Duodenal mucosa (tissue), 2 donors: ENCODE measurements at regions not wholly inside any gene's neighbourhood (a gene's known extent, or its start where the extent isn't known, plus 50 kb on each side); places are given as distances from the start of the nearest gene placed in this dataset.

Experiments
- H3K27ac ChIP-seq: one replicate; pipeline ENCODE4 v1.7.0; 2013; ENCODE audit warnings: low read depth, low read length
- H3K27me3 ChIP-seq, 2 donors: one replicate each; pipeline ENCODE4 v1.7.0; 2013; ENCODE audit warnings: low read length in 2 of 2, control low read depth in 1 of 2; ENCODE audit not compliant: insufficient read depth in 2 of 2, control insufficient read depth in 1 of 2
- H3K36me3 ChIP-seq, 2 donors: one replicate each; pipeline ENCODE4 v1.7.0; 2013; ENCODE audit warnings: low read length in 2 of 2, control low read depth in 1 of 2; ENCODE audit not compliant: insufficient read depth in 2 of 2, control insufficient read depth in 1 of 2
- H3K4me1 ChIP-seq, 2 donors: one replicate each; pipeline ENCODE4 v1.7.0; 2013; ENCODE audit warnings: low read length in 2 of 2, control low read depth in 1 of 2; ENCODE audit not compliant: insufficient read depth in 2 of 2, control insufficient read depth in 1 of 2
- H3K4me3 ChIP-seq, 2 donors: one replicate each; pipeline ENCODE4 v1.7.0; 2013; ENCODE audit warnings: low read length in 2 of 2, low read depth in 1 of 2
- H3K9ac ChIP-seq, 2 donors: one replicate each; pipeline ENCODE4 v1.7.0; 2013; ENCODE audit warnings: low read length in 2 of 2, low read depth in 1 of 2
- H3K9me3 ChIP-seq, 2 donors: one replicate each; pipeline ENCODE4 v1.7.0; 2013; ENCODE audit warnings: low read length in 2 of 2, control low read depth in 1 of 2; ENCODE audit not compliant: control insufficient read depth in 1 of 2

- no peak overlapping the region for H3K4me3 ChIP-seq
These were observed 99.1 kb upstream of the HDAC4 start for GRCh38 chr2:239499726-239500573.

GRCh38 chr2:239498981-239499634 lies 98.3 kb upstream of the HDAC4 start:
- Histone ChIP-seq H3K27ac (no peak overlapping the region), H3K9me3 (peaks cover 0 to 2% of the 10 kb centered on the region in 2 donors), H3K36me3 (no peaks in the 10 kb centered on the region), H3K9ac (no peak overlapping the region), H3K4me1 (peaks cover 8 to 17% of the 10 kb centered on the region in 2 donors), H3K4me3 (no peak overlapping the region), H3K27me3 (no peaks in the 10 kb centered on the region)

More at GRCh38 chr2:239499726-239500573, 99.1 kb upstream of the HDAC4 start:
- no peaks in the 10 kb centered on the region for H3K27me3 ChIP-seq
- peaks cover under 1 to 17% of the 10 kb centered on the region in 2 donors for H3K4me1 ChIP-seq
- H3K9ac ChIP-seq = no peak overlapping the region
- H3K27ac ChIP-seq = no peak overlapping the region
- H3K36me3 ChIP-seq = no peaks in the 10 kb centered on the region
- H3K9me3 ChIP-seq = peaks cover 0 to 2% of the 10 kb centered on the region in 2 donors

DNA sequence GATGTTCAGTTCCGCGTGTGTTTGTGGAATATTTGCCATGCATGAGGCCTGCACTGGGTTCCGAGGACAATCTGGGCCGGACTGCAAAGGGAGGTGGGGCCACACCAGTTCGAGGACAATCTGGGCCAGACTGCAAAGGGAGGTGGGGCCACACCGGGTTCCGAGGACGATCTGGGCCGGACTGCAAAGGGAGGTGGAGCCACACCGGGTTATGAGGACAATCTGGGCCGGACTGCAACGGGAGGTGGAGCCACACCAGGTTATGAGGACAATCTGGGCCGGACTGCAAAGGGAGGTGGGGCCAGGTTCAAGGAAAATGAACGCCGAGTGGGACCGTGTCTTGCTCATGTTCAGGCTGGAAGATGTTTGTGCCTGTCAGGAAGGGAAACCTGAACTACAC lies 97.8 kb upstream of the HDAC4 start:
- peaks cover 8 to 17% of the 10 kb centered on the region in 2 donors for H3K4me1 ChIP-seq
- no peak overlapping the region for H3K27ac ChIP-seq

DNA sequence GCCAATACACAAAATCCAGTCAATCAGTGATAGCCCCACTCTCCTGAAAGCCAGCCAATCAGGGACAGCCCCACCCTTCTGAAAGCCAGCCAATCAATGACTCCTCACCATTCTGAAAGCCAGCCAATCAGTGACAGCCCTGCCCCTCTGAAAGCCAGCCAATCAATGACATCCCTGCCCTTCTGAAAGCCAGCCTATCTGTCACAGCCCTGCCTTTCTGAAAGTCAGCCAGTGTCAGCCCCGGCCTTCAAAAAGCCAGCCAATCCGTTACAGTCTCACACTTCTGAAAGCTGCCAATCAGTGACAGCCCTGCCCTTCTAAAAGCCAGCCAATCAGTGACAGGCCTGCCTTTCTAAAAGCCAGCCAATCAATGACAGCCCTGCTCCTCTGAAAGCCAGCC lies 95.9 kb upstream of the HDAC4 start:
- Histone ChIP-seq H3K9ac (no peak overlapping the region), H3K36me3 (no peaks in the 10 kb centered on the region), H3K4me3 (no peak overlapping the region), H3K4me1 (peaks cover 8 to 17% of the 10 kb centered on the region in 2 donors), H3K27ac (no peak overlapping the region), H3K9me3 (peaks cover 0 to 2% of the 10 kb centered on the region in 2 donors), H3K27me3 (no peaks in the 10 kb centered on the region)

More for the DNA sequence above, 97.8 kb upstream of the HDAC4 start:
- no peak overlapping the region for H3K9ac ChIP-seq
- no peaks in the 10 kb centered on the region for H3K27me3 ChIP-seq
- H3K4me3 ChIP-seq = no peak overlapping the region
- H3K36me3 ChIP-seq = no peaks in the 10 kb centered on the region
- H3K9me3 ChIP-seq = peaks cover 0 to 2% of the 10 kb centered on the region in 2 donors

GRCh38 chr2:239495791-239496233 lies 95.0 kb upstream of the HDAC4 start:
- no peak overlapping the region for H3K9ac ChIP-seq
- no peaks in the 10 kb centered on the region for H3K27me3 ChIP-seq
- peaks cover 0 to 2% of the 10 kb centered on the region in 2 donors for H3K9me3 ChIP-seq
- H3K4me1 ChIP-seq = peaks cover 8 to 17% of the 10 kb centered on the region in 2 donors
- H3K36me3 ChIP-seq = no peaks in the 10 kb centered on the region
- H3K4me3 ChIP-seq = no peak overlapping the region
- H3K27ac ChIP-seq = no peak overlapping the region

- Histone ChIP-seq H3K4me3 (no peak overlapping the region), H3K27ac (no peak overlapping the region), H3K9me3 (peaks cover 0 to 2% of the 10 kb centered on the region in 2 donors), H3K27me3 (no peaks in the 10 kb centered on the region), H3K36me3 (no peaks in the 10 kb centered on the region), H3K9ac (no peak overlapping the region), H3K4me1 (peaks cover 8 to 13% of the 10 kb centered on the region in 2 donors)
These were observed 94.4 kb upstream of the HDAC4 start for GRCh38 chr2:239495175-239495574.

DNA sequence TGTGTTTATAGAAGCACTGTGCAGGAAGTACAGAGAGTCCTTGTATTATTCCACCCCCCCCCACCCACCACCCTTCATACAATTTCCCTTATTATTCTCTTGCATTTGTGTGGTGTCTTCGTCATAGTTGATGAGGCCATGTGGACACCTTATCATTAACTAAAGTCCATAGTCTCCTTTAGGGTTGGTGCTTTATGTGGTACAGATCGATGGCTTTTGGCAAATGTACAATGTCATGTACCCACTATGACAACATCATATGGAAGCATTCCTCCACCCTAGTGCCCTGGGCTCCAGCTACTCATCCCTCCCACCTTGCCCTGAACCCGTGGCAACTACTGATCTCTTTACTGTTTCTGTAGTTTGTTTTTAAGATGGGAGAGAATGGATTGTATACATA lies 93.8 kb upstream of the HDAC4 start:
- no peak overlapping the region for H3K9ac ChIP-seq
- no peak overlapping the region for H3K4me3 ChIP-seq
- no peaks in the 10 kb centered on the region for H3K27me3 ChIP-seq
- peaks cover 0 to 2% of the 10 kb centered on the region in 2 donors for H3K9me3 ChIP-seq
- H3K4me1 ChIP-seq = peaks cover 8 to 11% of the 10 kb centered on the region in 2 donors
- H3K27ac ChIP-seq = no peak overlapping the region
- H3K36me3 ChIP-seq = no peaks in the 10 kb centered on the region

GRCh38 chr2:239489481-239489880 lies 88.7 kb upstream of the HDAC4 start:
- Histone ChIP-seq H3K36me3 (no peaks in the 10 kb centered on the region), H3K4me3 (no peak overlapping the region), H3K27ac (no peak overlapping the region), H3K9ac (no peak overlapping the region), H3K4me1 (peaks cover 0 to 2% of the 10 kb centered on the region in 2 donors), H3K9me3 (no peaks in the 10 kb centered on the region), H3K27me3 (no peaks in the 10 kb centered on the region)

GRCh38 chr2:239488125-239488524 lies 87.3 kb upstream of the HDAC4 start:
- Histone ChIP-seq H3K4me1 (peaks cover 3 to 4% of the 10 kb centered on the region in 2 donors), H3K9ac (no peak overlapping the region), H3K9me3 (no peaks in the 10 kb centered on the region), H3K4me3 (no peak overlapping the region), H3K27me3 (no peaks in the 10 kb centered on the region), H3K36me3 (no peaks in the 10 kb centered on the region), H3K27ac (no peak overlapping the region)

- H3K27me3 ChIP-seq = no peaks in the 10 kb centered on the region
- H3K27ac ChIP-seq = no peak overlapping the region
These were observed 86.5 kb upstream of the HDAC4 start for GRCh38 chr2:239487272-239487671.

More at GRCh38 chr2:239487272-239487671, 86.5 kb upstream of the HDAC4 start:
- Histone ChIP-seq H3K4me3 (no peak overlapping the region), H3K9me3 (no peaks in the 10 kb centered on the region), H3K9ac (no peak overlapping the region), H3K36me3 (no peaks in the 10 kb centered on the region), H3K4me1 (peaks cover 12% of the 10 kb centered on the region in 2 donors)
